ENCODE measurements at regions not wholly inside any gene's neighbourhood (a gene's known extent, or its start where the extent isn't known, plus 50 kb on each side); places are given as distances from the start of the nearest gene placed in this dataset.

- TF ChIP-seq CTCF (IDR thresholded peaks at IDR 0.05 in 4 of 5, conservative IDR thresholded peaks at IDR 0.05 in 1 of 5): no peak
- TF ChIP-seq POLR2A (IDR thresholded peaks at IDR 0.05): no peak
Measured at GRCh38 chr7:117949232-117949631, 76.0 kb upstream of the CTTNBP2 start.
